Fibroblast of lung (primary cell): ENCODE measurements at regions not wholly inside any gene's neighbourhood (a gene's known extent, or its start where the extent isn't known, plus 50 kb on each side); places are given as distances from the start of the nearest gene placed in this dataset.

Experiments used
- DNase-seq, 2 donors: peaks; one replicate each; pipeline versions ENCODE4 v3.0.0 to v3.0.0-alpha.2; 2010; ENCODE audit warnings: low read depth in 2 of 2
- H2AFZ ChIP-seq: 2 replicates; pipeline ENCODE4 v1.5.1; 2012; ENCODE audit warnings: low read length, control low read depth, inconsistent platforms
- H3K27ac ChIP-seq: 2 replicates; pipeline ENCODE4 v1.5.1; 2011; ENCODE audit warnings: low read length, control low read depth; ENCODE audit not compliant: insufficient read depth
- H3K27me3 ChIP-seq: 2 replicates; pipeline ENCODE4 v1.5.1; 2011; ENCODE audit warnings: mild to moderate bottlenecking, low read length; ENCODE audit not compliant: control insufficient read depth, insufficient read depth
- H3K36me3 ChIP-seq: 2 replicates; pipeline ENCODE4 v1.5.1; 2011; ENCODE audit warnings: low read length; ENCODE audit not compliant: control insufficient read depth, insufficient read depth
- H3K4me1 ChIP-seq: 2 replicates; pipeline ENCODE4 v1.5.1; 2011; ENCODE audit warnings: low read length; ENCODE audit not compliant: control insufficient read depth, insufficient read depth; ENCODE audit errors: extremely low read depth
- H3K4me2 ChIP-seq: 2 replicates; pipeline ENCODE4 v1.5.1; 2011; ENCODE audit warnings: low read length, control low read depth; ENCODE audit not compliant: insufficient read depth; ENCODE audit errors: extremely low read depth
- H3K4me3 ChIP-seq, 4 experiments: fragments of 200-600 bp in 1 of 4; sonication (generic) in 1 of 4; replicated peaks in 1 of 4; 2 replicates each; pipeline ENCODE4 v1.5.1; 2011 to 2016; ENCODE audit warnings: low read length in 4 of 4, low read depth in 3 of 4, mild to moderate bottlenecking in 3 of 4, control low read depth in 2 of 4, inconsistent platforms in 1 of 4, mixed read lengths in 1 of 4; ENCODE audit not compliant: insufficient read depth in 1 of 4; ENCODE audit errors: control extremely low read depth in 1 of 4
- H3K79me2 ChIP-seq: 2 replicates; pipeline ENCODE4 v1.5.1; 2012; ENCODE audit warnings: mild to moderate bottlenecking, low read length, inconsistent platforms; ENCODE audit not compliant: control insufficient read depth, insufficient read depth
- H3K9ac ChIP-seq: 2 replicates; pipeline ENCODE4 v1.5.1; 2011; ENCODE audit warnings: mild to moderate bottlenecking, low read length, control low read depth; ENCODE audit not compliant: insufficient read depth
- H3K9me3 ChIP-seq: 2 replicates; pipeline ENCODE4 v1.5.1; 2012; ENCODE audit warnings: low read depth, low read length; ENCODE audit not compliant: control insufficient read depth, insufficient read depth
- H4K20me1 ChIP-seq: 2 replicates; pipeline ENCODE4 v1.5.1; 2011; ENCODE audit warnings: low read length; ENCODE audit not compliant: control insufficient read depth, insufficient read depth; ENCODE audit errors: extremely low read depth
- CTCF ChIP-seq, 2 donors: IDR thresholded peaks in 1 of 2; conservative IDR thresholded peaks in 1 of 2; 1 replicate in 1 of 2; 2 replicates in 1 of 2; pipeline ENCODE4 v1.5.1; 2011 to 2012; ENCODE audit warnings: low read length in 2 of 2, control low read depth in 1 of 2, inconsistent platforms in 1 of 2, low read depth in 1 of 2, mild to moderate bottlenecking in 1 of 2
- EZH2 ChIP-seq: IDR thresholded peaks from 2 replicates; pipeline ENCODE4 v1.5.1; 2012; ENCODE audit warnings: low read length, control low read depth, mild to moderate bottlenecking; ENCODE audit errors: missing control alignments

GRCh38 chr1:29390075-29390474 is 153.8 kb downstream of the PTPRU start:
- H3K9ac ChIP-seq, result no peak overlapping the region
- H3K79me2 ChIP-seq, result no peaks in the 10 kb centered on the region
- H4K20me1 ChIP-seq, result no peaks in the 10 kb centered on the region
- H2AFZ ChIP-seq, result no peak overlapping the region
- TF ChIP-seq EZH2, result no peak
- TF ChIP-seq CTCF (conservative IDR thresholded peaks at IDR 0.05 in 1 of 2, IDR thresholded peaks at IDR 0.05 in 1 of 2; ENCODE audit: low read depth in 1 of 2, low read length in 2 of 2), result no peak
- no peak overlapping the region for H3K4me2 ChIP-seq
- no peak overlapping the region for H3K27ac ChIP-seq
- DNase-seq, result no peak
- H3K9me3 ChIP-seq, result no peaks in the 10 kb centered on the region
- no peaks in the 10 kb centered on the region for H3K27me3 ChIP-seq
- H3K4me3 ChIP-seq, result no peak overlapping the region
- no peaks in the 10 kb centered on the region for H3K36me3 ChIP-seq
- H3K4me1 ChIP-seq, result no peaks in the 10 kb centered on the region

- DNase-seq, result no peak
- no peak for TF ChIP-seq CTCF (conservative IDR thresholded peaks at IDR 0.05 in 1 of 2, IDR thresholded peaks at IDR 0.05 in 1 of 2; ENCODE audit: low read depth in 1 of 2, low read length in 2 of 2)
- no peak for TF ChIP-seq EZH2
- Histone ChIP-seq H3K27ac (no peak overlapping the region), H3K9me3 (no peaks in the 10 kb centered on the region), H3K79me2 (no peaks in the 10 kb centered on the region), H2AFZ (no peak overlapping the region), H4K20me1 (no peaks in the 10 kb centered on the region), H3K27me3 (no peaks in the 10 kb centered on the region), H3K9ac (no peak overlapping the region), H3K36me3 (no peaks in the 10 kb centered on the region), H3K4me3 (no peak overlapping the region), H3K4me1 (no peaks in the 10 kb centered on the region), H3K4me2 (no peak overlapping the region)
Observed at GRCh38 chr1:29389533-29390041, 153.3 kb downstream of the PTPRU start.

GRCh38 chr1:29388884-29389283 is 152.6 kb downstream of the PTPRU start:
- no peak overlapping the region for H3K27ac ChIP-seq
- H3K27me3 ChIP-seq, result no peaks in the 10 kb centered on the region
- H3K4me2 ChIP-seq, result no peak overlapping the region
- H2AFZ ChIP-seq, result no peak overlapping the region
- H3K4me1 ChIP-seq, result no peaks in the 10 kb centered on the region
- no peaks in the 10 kb centered on the region for H3K36me3 ChIP-seq
- H3K4me3 ChIP-seq, result no peak overlapping the region
- H4K20me1 ChIP-seq, result no peaks in the 10 kb centered on the region
- no peak for DNase-seq
- no peak overlapping the region for H3K9ac ChIP-seq
- no peaks in the 10 kb centered on the region for H3K79me2 ChIP-seq
- no peak for TF ChIP-seq EZH2
- TF ChIP-seq CTCF (conservative IDR thresholded peaks at IDR 0.05 in 1 of 2, IDR thresholded peaks at IDR 0.05 in 1 of 2; ENCODE audit: low read depth in 1 of 2, low read length in 2 of 2), result no peak
- no peaks in the 10 kb centered on the region for H3K9me3 ChIP-seq
